Fibroblast of the aortic adventitia (primary cell): ENCODE measurements at regions not wholly inside any gene's neighbourhood (a gene's known extent, or its start where the extent isn't known, plus 50 kb on each side); places are given as distances from the start of the nearest gene placed in this dataset.

ENCODE experiments used
- DNase-seq: peaks from one replicate; pipeline ENCODE4 v3.0.0-alpha.2; 2010; ENCODE audit warnings: low read depth
- H3K4me3 ChIP-seq: 2 replicates; pipeline ENCODE4 v1.5.1; 2011; ENCODE audit warnings: low read depth, mild to moderate bottlenecking, control low read depth, low read length, moderate library complexity
- CTCF ChIP-seq: IDR thresholded peaks from 2 replicates; pipeline ENCODE4 v1.5.1; 2011; ENCODE audit warnings: mild to moderate bottlenecking, low read length, control low read depth, inconsistent platforms; ENCODE audit not compliant: insufficient read depth

- no peak for DNase-seq
- no peak overlapping the region for H3K4me3 ChIP-seq
- TF ChIP-seq CTCF, result no peak
These were observed 178.1 kb downstream of the NDUFA10 start for GRCh38 chr2:239846789-239847676.

- no peak for TF ChIP-seq CTCF
- no peak for DNase-seq
- no peak overlapping the region for H3K4me3 ChIP-seq
These were observed 179.2 kb downstream of the NDUFA10 start for GRCh38 chr2:239845968-239846367.

GRCh38 chr2:239839306-239839705, 185.8 kb downstream of the NDUFA10 start:
- no peak overlapping the region for H3K4me3 ChIP-seq
- DNase-seq, result no peak
- no peak for TF ChIP-seq CTCF

GRCh38 chr2:239836021-239836765, 188.9 kb downstream of the NDUFA10 start:
- no peak overlapping the region for H3K4me3 ChIP-seq
- DNase-seq, result no peak
- no peak for TF ChIP-seq CTCF

- DNase-seq, result no peak
- no peak for TF ChIP-seq CTCF
- no peak overlapping the region for H3K4me3 ChIP-seq
These were observed 190.1 kb downstream of the NDUFA10 start for GRCh38 chr2:239835056-239835455.

GRCh38 chr2:239834143-239834542, 191.0 kb downstream of the NDUFA10 start:
- TF ChIP-seq CTCF, result no peak
- no peak for DNase-seq
- H3K4me3 ChIP-seq, result no peak overlapping the region
